ENCODE measurements at regions not wholly inside any gene's neighbourhood (a gene's known extent, or its start where the extent isn't known, plus 50 kb on each side); places are given as distances from the start of the nearest gene placed in this dataset.
A peak's percentile ranks its signal among the peaks of the same experiment; 100 is the strongest.
"Not testable (repeated sequence)": the region's sequence is repeated elsewhere in the genome, so short reads cannot be mapped to it uniquely, and the experiment has no call there.

DNA sequence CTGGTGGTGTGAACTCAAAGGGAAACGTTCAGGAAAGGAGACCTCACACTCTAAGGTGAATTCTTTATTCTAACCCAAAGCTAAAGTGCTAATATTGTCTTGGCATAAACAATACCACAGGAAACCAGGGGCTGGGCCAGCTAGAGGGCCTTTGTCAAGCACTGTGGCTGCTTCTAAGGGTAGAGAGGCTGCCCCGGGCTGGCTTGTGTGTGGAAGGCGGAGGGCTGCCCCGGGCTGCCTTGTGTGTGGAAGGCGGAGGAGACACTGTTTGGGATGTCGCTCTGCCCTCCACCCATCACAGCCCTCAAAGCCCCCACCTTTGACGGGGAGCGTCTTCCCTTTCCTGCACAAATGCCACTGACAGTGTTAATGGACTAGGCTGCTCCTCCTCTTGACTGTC, 216.8 kb downstream of the TOMM20 start:
- peaks cover 37% of the 10 kb centered on the region for H3K4me1 Mint-ChIP-seq
- no peak overlapping the region for H3K27ac ChIP-seq (ENCODE audit: low read depth in 1 of 2, low read length in 2 of 2)

DNA sequence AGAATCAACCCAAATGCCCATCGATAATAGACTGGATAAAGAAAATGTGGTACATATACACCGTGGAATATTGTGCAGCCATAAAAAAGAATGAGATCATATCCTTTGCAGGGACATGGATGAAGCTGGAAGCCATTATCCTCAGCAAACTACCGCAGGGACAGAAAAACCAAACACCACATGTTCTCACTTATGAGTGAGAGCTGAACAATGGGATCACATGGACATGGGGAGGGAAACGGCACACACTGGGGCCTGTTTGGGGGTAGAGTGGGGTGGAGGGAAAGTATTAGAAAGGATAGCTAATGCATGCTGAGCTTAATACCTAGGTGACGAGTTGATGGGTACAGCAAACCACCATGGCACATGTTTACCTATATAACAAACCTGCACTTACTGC, 217.5 kb downstream of the TOMM20 start:
- H3K27me3 ChIP-seq (ENCODE audit: control insufficient read depth in 2 of 2, insufficient read depth in 2 of 2, low read length in 2 of 2); H3K4me3 ChIP-seq (replicated peaks in 1 of 3; ENCODE audit: low read depth in 2 of 3, low read length in 3 of 3); DNase-seq; H3K9ac ChIP-seq (ENCODE audit: insufficient read depth, low read length, poor library complexity, severe bottlenecking); H2AFZ ChIP-seq (ENCODE audit: insufficient read depth, low read depth, low read length, poor library complexity, severe bottlenecking); H3K27ac Mint-ChIP-seq; H3K4me2 ChIP-seq (replicated peaks; ENCODE audit: extremely low read depth, low read length, poor library complexity, severe bottlenecking); H3K9me3 ChIP-seq (replicated peaks in 1 of 2; ENCODE audit: control insufficient read depth in 1 of 2, insufficient read depth in 1 of 2, low read length in 2 of 2); H3K27ac ChIP-seq (ENCODE audit: low read depth in 1 of 2, low read length in 2 of 2); H3K36me3 ChIP-seq (replicated peaks in 1 of 2; ENCODE audit: control insufficient read depth in 1 of 2, insufficient read depth in 2 of 2, low read length in 2 of 2); H3K27me3 Mint-ChIP-seq (ENCODE audit: low read depth in 3 of 3); H3K36me3 Mint-ChIP-seq; H3K9me3 Mint-ChIP-seq; H3K4me3 Mint-ChIP-seq; H4K20me1 ChIP-seq (ENCODE audit: insufficient read depth, low read length); H3K79me2 ChIP-seq (ENCODE audit: insufficient read depth, low read length); intact Hi-C loops (cut with micrococcal nuclease): not testable (repeated sequence)
- no CpG with 5 or more reads among the region's 5 CpGs for WGBS (ENCODE audit: insufficient coverage)
- H3K4me1 Mint-ChIP-seq: peaks cover 39% of the 10 kb centered on the region
- H3K4me1 ChIP-seq (ENCODE audit: control insufficient read depth in 1 of 2, insufficient read depth in 2 of 2, low read length in 2 of 2): peaks cover 17 to 32% of the 10 kb centered on the region in 2 donors

More for the DNA sequence above, 216.8 kb downstream of the TOMM20 start:
- Mint-ChIP-seq H3K27me3 (ENCODE audit: low read depth in 3 of 3) (peaks cover 0 to 3% (median 2%) of the 10 kb centered on the region in 3 donors), H3K36me3 (peaks cover 0 to 3% of the 10 kb centered on the region in 2 donors), H3K9me3 (peaks cover 0 to 5% (median 0%) of the 10 kb centered on the region in 7 donors), H3K4me3 (no peak overlapping the region), H3K27ac (no peak overlapping the region)
- Histone ChIP-seq H2AFZ (ENCODE audit: insufficient read depth, low read depth, low read length, poor library complexity, severe bottlenecking) (peak overlapping the region; percentile 16), H4K20me1 (ENCODE audit: insufficient read depth, low read length) (no peaks in the 10 kb centered on the region), H3K4me2 (replicated peaks; ENCODE audit: extremely low read depth, low read length, poor library complexity, severe bottlenecking) (no peak overlapping the region), H3K36me3 (replicated peaks in 1 of 2; ENCODE audit: control insufficient read depth in 1 of 2, insufficient read depth in 2 of 2, low read length in 2 of 2) (no peaks in the 10 kb centered on the region), H3K9ac (ENCODE audit: insufficient read depth, low read length, poor library complexity, severe bottlenecking) (no peak overlapping the region), H3K79me2 (ENCODE audit: insufficient read depth, low read length) (no peaks in the 10 kb centered on the region), H3K4me1 (ENCODE audit: control insufficient read depth in 1 of 2, insufficient read depth in 2 of 2, low read length in 2 of 2) (peaks cover 18 to 39% of the 10 kb centered on the region in 2 donors), H3K9me3 (replicated peaks in 1 of 2; ENCODE audit: control insufficient read depth in 1 of 2, insufficient read depth in 1 of 2, low read length in 2 of 2) (no peaks in the 10 kb centered on the region), H3K4me3 (replicated peaks in 1 of 3; ENCODE audit: low read depth in 2 of 3, low read length in 3 of 3) (no peak overlapping the region), H3K27me3 (ENCODE audit: control insufficient read depth in 2 of 2, insufficient read depth in 2 of 2, low read length in 2 of 2) (no peaks in the 10 kb centered on the region)
- TF ChIP-seq, protein P1, sequence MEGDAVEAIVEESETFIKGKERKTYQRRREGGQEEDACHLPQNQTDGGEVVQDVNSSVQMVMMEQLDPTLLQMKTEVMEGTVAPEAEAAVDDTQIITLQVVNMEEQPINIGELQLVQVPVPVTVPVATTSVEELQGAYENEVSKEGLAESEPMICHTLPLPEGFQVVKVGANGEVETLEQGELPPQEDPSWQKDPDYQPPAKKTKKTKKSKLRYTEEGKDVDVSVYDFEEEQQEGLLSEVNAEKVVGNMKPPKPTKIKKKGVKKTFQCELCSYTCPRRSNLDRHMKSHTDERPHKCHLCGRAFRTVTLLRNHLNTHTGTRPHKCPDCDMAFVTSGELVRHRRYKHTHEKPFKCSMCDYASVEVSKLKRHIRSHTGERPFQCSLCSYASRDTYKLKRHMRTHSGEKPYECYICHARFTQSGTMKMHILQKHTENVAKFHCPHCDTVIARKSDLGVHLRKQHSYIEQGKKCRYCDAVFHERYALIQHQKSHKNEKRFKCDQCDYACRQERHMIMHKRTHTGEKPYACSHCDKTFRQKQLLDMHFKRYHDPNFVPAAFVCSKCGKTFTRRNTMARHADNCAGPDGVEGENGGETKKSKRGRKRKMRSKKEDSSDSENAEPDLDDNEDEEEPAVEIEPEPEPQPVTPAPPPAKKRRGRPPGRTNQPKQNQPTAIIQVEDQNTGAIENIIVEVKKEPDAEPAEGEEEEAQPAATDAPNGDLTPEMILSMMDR (IDR thresholded peaks at IDR 0.05): no peak
- intact Hi-C loops (cut with micrococcal nuclease): no loop called here
- no peak for DNase-seq
- 17% methylated on average over 2 of the region's 8 CpGs for whole genome bisulfite sequencing (ENCODE audit: insufficient coverage)

All from CD14-positive monocyte (primary cell).